ENCODE measurements at regions not wholly inside any gene's neighbourhood (a gene's known extent, or its start where the extent isn't known, plus 50 kb on each side); places are given as distances from the start of the nearest gene placed in this dataset.

DNA sequence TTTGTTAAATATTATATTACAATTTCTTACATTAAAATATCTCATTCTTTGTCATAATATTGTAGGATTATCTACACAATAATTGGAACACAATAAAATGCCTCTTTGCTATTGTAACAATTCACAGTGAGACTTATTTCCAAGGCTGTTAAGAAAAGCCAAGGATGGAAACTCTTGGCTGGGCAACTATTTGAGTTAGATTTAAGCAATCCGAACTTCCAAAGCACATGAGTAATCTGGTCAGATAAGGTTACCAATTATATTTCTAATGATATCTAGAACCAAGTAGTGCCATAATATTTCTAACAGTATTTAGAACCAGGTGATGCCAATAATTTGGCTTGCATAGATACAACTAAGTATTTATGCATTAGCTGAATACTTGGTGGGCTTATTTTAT, 154.7 kb upstream of the KCNK2 start:
- intact Hi-C loops (cut with micrococcal nuclease): no loop called here

DNA sequence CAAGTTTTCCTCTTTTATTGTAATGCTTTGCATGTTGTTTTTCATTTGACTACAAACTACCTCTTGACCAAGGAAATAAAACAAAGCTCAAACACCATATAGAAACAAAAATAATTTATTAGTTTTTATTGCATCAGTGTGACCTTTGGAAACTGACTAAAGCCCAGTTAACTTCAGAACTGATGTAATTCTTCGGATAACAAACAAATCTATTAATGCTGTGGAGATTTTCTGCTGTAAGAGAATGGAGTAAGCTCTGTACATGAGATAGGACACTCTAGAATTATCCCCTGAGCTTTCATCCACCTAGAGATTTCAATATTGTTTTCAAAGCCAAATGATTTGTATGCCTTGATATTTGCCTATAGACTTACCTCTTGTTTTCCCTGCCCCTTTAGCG, 154.0 kb upstream of the KCNK2 start:
- intact Hi-C loops (cut with micrococcal nuclease): no loop called here

DNA sequence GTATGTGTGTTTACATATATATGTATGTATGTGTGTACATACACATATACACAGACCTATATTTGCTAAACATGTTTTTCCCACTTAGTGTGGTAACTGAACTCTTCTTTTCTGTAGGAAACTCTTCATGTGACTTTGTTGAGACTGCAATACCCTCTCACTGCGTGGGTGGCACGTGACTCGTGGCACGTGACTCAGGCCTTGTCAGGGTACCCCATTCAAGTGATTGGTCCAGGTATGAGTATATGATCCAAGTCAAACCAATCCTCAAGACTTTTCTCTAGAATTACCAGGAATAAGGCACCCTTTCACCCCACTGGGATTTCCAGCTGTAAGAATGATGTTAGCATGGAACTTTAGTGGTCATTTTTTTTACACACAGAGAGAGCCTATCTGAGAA, 149.2 kb upstream of the KCNK2 start:
- intact Hi-C loops (cut with micrococcal nuclease): no loop called here

DNA sequence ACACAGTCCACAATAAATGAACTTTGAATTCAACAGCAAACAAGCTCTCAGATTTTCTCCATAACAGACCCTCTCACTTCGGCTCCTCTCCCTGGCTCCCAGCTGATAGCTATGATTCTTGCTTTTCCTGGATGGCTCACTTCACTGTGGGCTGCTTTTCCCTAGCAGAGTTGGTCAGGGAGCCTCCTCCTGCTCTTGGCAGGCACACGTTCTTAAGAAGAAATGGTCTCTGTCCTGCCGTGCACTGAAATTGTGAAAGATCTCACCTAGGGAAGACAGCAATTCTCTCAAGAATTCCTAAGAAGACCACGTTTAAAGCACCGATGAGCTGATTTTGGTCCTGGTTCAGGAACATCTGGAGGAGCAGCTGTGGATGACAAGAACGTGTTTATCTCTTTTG, 148.5 kb upstream of the KCNK2 start:
- intact Hi-C loops (cut with micrococcal nuclease): no loop called here

DNA sequence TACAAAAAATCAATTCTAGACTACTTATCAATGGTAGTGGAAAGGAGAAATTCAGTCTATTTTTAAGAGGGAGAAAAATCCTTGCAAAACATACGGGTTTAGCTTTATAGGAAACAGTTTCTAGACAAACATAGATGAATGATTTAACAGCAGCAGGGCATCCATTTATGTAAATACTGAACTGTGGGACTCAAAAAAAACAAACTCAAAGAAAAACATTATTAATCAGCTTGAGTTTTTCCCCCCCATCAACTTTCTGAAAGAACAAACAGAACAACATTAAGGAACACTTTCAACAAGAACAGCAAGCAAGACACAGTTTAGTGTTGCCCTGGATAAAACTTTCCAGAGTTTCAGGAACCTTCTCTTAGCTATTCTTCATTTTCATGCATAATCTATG, 147.3 kb upstream of the KCNK2 start:
- intact Hi-C loops (cut with micrococcal nuclease): no loop called here

DNA sequence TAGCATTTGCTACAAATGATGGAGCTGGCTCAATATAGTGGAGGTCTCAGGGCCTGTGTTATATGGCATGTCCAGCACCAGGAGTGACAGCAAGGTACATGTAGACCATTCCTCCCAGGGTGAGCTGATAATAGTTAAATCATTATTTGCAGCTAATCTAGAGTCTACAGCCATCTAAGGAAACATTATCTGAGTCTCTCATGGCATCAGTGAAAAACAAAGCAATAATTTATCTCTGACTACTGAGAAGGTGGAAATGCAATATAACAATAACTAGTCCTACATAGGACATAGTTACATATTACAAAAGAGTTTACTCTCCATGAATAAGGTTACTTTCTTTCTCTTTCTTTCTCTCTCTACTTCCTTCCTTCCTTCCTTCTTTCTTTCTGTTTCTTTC, 143.4 kb upstream of the KCNK2 start:
- intact Hi-C loops (cut with micrococcal nuclease): no loop called here

DNA sequence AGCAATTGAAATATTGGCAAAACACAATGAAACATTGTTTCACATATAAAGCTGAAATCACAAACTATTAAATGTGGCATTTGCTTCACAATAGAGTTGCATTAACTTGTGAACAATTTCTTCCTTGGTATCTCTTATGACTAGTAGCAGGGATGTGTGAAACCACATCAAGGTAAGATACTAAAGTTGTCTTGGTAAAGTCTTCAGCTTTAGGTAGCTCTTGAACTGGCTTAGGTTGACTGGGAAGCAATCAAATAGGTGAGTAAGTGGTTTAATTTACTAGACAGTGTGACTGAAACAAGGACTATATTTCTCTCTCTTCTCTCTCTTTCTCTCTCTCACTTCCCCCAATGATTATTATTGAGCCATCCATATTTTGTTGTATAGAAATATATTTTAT, 141.5 kb upstream of the KCNK2 start:
- intact Hi-C loops (cut with micrococcal nuclease): no loop called here

DNA sequence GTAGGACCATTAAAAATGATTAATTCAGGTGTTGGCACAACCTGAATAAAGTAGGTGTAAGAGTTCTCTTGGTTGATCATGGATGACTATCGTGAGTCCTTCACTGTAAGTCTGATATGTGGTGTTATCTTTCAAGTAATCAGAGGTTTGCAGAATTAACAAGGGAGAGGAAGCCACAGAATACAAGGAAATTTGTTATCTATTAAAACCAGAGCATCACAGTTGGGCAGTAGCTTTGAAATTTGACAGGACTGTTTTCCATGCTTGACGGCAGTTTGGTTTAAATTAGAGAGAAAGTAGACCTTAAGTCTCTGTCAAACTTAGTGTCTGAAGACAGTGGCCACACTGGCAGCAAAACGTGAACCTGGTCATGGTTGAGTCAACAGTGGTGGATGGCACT, 139.5 kb upstream of the KCNK2 start:
- intact Hi-C loops (cut with micrococcal nuclease): no loop called here

DNA sequence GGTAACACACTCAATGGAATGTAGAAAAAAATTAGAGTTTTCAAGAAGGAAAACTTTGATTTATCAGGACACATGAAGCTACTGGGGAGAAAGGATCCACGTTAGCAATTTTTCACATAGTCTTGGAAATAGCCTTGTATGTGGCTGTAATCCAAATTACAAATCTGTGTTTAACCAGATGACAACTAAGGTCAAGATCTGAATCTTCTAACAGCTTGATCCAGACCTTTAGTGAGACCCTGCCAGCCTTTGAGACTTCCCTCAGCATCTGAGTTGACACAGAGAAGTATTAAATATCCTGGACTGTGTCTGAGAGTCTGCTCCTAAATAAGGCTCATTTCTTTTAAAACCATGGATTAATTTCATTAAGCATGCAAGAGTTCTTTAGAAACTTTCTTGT, 135.9 kb upstream of the KCNK2 start:
- intact Hi-C loops (cut with micrococcal nuclease): no loop called here

DNA sequence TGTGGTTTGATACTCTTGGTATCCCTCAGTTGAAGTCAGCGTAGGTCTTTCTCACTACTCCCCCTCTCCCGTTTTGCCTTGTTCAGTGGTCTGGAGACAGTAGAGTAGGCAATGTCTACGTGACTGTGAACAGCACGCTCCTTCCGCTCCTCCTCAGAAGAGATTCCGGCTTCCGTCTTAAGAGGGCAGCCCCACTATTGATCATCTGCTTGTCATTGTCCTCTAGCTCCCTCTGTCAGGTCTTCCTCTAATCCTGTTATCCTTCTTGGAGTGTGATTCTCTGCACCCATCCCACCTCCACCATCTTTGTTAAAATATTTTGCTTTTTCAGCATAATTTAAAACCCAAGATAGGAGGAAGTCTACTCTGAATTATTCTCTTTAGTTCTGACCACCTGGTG, 129.9 kb upstream of the KCNK2 start:
- intact Hi-C loops (cut with micrococcal nuclease): no loop called here

DNA sequence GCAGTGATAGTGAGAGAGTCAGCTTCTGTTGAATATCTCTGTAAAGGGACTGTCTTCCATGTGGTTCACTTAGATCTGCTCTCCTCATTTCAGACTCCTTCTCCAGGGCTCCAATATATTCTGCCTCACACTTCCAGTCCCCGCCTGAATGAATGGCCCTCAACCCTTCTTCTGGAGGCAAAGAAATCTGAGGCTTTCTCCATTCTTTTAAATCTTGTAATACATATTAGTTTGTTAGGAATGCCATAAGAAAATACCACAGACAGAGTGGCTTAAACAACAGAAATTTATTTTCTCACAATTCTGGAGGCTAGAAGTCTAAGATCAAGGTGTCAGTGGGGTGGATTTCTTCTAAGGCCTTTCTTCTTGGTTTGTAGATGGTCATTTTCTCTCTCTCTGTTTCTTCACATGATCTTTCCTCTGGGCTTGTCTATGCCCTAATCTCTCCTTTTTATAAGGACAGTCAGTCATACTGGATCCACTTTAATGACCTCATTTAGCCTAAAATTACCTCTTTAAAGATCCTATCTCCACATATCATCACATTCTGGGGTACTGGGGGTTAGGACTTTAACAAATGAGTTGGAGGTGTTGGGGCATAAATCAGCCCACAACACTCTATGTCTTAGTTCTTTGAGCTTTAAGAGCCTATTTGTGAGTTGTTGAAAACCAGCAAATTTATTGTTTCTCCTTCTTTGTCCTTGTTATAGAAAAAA, 128.5 kb upstream of the KCNK2 start:
- intact Hi-C loops (cut with micrococcal nuclease): no loop called here

DNA sequence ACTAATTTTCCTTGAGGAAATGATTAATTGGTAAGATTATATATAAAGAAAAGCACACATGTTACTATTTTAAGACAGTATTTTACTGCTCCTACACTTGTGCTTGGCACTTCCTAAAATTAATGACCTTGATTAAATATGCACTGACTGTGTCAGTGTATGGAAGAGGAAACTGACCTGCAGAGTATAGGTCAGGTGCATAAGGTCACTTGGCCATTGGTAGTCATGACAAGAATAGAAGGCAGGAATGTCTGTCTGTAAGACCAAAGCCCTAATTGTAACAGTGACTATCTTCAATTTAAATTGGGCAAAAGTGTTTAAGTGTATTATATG, 128.0 kb upstream of the KCNK2 start:
- intact Hi-C loops (cut with micrococcal nuclease): no loop called here

DNA sequence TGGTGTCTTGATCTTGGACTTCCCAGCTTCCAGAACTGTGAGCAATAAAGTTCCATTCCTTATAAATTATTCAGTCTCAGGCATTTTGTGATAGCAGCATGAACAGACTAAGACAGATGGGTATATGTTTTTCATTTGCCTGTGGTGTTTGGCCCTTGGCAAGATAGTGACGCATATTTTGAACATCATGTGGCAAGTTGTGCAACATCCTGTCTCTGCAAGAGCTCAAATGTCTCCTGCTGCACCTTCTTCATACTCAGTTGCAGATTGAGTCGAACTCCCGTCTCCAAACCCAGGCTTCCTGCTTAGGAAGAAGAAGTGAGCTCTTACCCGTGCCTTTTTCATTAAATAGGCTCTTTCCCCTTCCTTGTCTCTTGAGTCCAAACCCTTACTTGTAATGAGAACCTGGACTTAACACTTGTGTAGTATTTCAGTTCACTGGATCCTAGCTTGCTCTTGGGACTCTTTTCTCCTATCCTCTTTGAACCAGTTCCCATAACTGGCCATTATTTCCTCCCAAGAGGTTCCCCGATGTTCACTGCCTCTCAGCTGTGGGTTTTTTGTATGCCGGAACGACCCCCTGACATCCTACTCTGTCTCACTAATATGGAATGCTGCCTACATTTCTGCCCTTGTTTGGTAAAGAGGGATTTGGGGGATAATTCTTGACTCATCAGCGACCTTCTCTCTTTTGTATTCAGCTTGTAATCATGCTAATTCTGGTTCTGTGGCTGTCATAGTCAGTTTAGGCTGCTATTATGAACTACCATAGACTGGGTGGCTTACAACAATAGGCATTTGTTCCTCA, 125.0 kb upstream of the KCNK2 start:
- intact Hi-C loops (cut with micrococcal nuclease): no loop called here

DNA sequence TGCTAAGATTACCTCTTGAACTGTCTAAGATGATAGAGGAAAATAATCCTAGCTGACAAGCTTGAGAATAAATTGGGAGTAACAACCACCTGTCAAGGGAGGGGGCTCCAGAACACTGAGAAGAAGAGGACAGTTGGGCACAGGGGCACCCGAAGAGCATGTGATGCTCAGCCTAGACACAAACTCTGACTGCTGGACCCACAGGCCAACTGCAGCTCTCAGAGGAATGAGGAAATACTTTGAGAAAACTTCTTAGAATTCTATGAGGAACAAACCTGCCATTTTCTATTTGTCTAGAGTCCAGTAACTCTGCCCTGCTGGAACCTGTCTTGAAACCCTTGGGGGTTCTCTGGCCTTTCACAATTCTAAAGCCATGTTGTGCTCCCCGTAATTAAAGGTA, 124.1 kb upstream of the KCNK2 start:
- intact Hi-C loops (cut with micrococcal nuclease): no loop called here

DNA sequence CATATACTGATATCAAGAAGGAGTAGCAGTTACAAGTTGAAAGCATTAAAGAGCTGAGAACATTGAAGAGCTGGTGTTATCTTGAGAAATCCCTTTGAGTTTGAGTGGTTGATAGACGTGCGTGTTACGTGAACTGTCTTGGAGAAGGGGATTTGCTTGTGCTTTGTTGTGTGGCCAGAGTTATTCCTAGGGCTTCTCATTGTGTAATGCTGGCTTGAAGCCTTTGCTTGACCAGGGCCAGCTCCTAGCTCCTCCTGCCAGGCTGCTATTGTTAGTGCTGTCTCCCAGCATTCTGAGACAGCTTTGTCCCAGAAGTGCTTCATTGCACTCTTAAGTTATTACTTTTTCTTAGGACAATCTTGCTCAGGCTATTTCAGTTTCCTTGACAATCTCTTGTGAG, 116.2 kb upstream of the KCNK2 start:
- intact Hi-C loops (cut with micrococcal nuclease): no loop called here

DNA sequence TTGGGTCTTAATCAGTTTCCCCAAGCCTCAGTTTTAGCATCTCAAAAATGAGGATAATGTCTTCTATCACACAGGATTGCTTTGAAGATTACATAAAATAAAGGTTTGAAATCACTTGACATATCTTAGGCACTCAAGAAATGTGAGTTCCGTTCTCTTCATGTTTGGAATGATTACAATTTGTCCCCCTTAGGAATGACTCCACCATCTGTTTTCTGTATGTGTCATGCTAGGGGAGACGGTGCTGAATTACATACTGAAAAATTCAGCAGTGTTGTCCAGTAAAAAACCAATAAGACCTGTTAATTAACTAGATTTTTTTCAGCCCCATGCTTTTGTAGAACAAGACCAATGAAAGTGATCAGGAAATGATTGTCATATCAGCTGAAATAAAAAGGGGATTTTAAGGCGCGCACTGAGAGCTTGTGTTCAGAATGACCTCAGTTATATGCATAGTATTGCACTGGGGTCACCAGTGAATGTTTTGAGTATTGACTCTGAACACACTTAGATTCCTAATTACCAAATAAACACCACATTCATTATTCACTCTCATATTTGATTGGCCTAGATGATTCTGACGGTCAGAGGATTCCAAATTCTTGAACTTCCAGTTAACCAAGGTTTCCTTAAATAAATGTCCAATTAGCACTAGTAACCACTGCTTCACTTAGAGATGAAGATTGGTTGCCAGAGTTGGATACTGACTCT, 114.5 kb upstream of the KCNK2 start:
- intact Hi-C loops (cut with micrococcal nuclease): no loop called here

DNA sequence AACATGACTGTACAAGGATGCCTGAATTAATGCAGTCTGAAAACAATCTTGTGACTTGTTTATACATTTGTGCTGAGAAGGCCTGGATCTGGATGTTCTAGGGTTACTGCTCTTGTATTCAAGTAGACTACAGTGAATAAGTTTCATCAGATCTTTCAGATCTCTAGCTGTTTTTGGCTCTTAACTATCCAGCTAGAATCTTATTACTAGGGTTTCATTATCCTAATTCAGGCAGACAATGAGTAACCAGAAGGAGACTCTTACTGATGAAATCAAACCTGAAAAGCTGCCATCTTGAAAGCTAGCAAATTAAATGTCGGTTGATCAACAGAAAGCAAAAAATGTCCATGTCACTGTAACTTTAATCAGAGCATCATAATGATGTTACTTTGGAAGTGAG, 112.5 kb upstream of the KCNK2 start:
- intact Hi-C loops (cut with micrococcal nuclease): no loop called here

DNA sequence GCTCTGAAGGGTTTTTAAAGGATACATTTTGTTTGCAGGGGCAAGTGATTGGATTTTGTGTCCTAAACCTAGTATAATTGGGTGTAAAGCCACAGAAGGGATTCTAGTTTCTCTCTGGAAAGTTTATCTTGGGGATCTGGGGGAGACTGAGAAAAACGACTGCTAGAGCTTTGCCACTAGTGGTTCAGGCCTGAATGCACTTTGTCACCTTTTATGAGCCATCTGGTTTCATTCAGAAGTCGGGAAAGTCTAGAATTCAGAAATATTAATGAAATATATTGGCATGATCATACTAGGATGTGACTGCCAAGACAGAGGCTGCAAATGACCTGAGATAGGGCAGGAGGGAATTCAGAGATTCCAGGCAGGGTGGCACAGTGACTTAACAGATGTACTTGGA, 111.5 kb upstream of the KCNK2 start:
- intact Hi-C loops (cut with micrococcal nuclease): no loop called here

DNA sequence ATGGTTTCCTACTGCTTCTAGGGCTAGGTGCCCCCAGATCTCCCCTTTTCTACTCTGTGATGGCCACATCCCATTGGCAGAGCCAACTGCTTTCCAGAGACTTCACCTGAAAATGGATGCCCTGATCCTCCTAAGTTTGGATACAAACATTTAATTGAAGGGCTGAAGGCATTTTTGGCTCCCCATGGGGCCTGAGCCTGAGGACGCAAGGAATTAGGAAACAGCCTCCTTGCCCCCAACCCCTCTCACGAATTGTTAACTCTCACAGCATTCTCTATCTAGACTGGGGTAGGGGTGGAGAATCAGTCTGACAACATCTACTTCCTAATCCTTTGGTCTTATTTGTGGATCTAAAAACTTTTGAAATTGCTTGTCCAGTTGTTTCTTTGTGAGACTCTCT, 108.5 kb upstream of the KCNK2 start:
- intact Hi-C loops (cut with micrococcal nuclease): no loop called here

DNA sequence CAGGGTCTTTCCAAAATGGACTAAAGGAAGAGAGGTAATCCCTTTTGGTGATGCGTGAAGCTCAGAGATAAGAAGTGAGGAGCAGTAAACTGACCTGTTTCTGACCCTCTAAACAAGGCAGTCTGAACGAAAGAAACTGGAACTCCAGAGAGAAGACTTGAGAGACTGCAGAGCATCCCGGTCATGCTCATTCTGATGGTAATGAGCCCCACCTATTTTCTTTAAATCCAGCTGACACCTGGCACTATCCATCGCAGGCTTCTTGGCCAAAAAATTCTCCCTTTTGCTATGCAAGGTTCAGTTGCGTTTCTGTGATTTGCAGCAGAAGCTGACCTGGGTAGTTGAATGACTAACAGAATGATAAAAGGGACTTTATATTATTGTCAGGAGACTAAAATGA, 105.9 kb upstream of the KCNK2 start:
- intact Hi-C loops (cut with micrococcal nuclease): no loop called here

DNA sequence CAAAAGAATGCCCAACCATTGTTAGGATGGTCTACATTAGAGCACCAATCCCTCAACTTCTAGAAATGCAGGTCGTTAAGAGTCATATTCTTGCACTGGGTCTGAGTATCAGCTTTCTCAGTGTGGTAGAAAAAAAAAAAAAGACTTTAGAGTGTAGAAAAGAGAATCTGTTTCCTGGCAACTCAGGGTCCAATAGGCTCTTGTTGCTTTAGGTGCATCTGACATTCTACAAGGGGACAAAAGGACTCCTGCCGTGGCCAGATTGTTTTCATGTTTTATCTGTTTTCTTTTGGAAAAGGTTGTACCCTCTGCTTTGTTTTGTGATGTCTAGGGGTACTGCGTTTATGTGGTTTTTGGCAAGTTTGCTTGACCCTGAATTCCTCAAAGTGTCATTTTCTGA, 105.4 kb upstream of the KCNK2 start:
- intact Hi-C loops (cut with micrococcal nuclease): no loop called here

DNA sequence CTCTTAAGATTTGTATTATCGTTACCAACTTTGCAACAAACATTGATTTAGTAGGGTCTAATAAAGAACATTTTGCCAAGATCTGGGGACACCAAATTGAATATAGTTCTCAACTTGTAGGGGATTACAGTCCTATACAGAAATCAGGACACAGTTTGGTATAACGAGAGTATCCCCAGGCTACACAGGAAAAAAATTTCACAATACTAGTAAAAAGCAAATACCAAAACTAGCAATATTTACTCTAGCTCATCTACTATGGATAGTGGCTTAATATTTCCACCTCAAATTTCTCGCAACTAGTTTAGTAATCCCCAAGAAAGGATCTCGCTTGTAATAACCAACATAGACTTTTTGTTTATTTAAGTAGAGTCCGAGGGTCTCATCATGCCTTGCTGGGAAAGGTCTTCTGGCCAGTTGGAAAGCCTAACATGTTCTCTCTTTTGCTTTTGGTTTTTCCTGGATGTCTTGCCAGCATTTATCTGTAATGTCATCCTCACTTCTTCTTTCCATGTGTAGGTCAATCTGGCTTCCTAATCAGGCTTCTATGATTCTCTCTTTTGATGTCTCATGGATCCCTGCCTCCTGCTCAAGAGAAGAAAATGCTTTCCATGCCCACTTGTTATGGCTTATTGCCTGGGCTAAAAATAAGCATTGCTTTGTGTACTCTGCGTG, 104.7 kb upstream of the KCNK2 start:
- intact Hi-C loops (cut with micrococcal nuclease): no loop called here
